ENCODE measurements at regions not wholly inside any gene's neighbourhood (a gene's known extent, or its start where the extent isn't known, plus 50 kb on each side); places are given as distances from the start of the nearest gene placed in this dataset.

GRCh38 chr4:154001193-154001592 lies 212.3 kb upstream of the SFRP2 start:
- no peak for TF ChIP-seq CTCF (IDR thresholded peaks at IDR 0.05; ENCODE audit: low read depth, low read length, missing control alignments)

GRCh38 chr4:153997516-153997915 lies 208.6 kb upstream of the SFRP2 start:
- no peak for DNase-seq (ENCODE audit: extremely low read depth, low read depth)
- TF ChIP-seq CTCF (IDR thresholded peaks at IDR 0.05; ENCODE audit: low read depth, low read length, missing control alignments): no peak
- H3K4me3 ChIP-seq (replicated peaks; ENCODE audit: low read depth, low read length): no peak overlapping the region

More at GRCh38 chr4:154001193-154001592, 212.3 kb upstream of the SFRP2 start:
- no peak for DNase-seq (ENCODE audit: extremely low read depth, low read depth)
- no peak overlapping the region for H3K4me3 ChIP-seq (replicated peaks; ENCODE audit: low read depth, low read length)

- DNase-seq (ENCODE audit: extremely low read depth, low read depth): no peak
- no peak for TF ChIP-seq CTCF (IDR thresholded peaks at IDR 0.05; ENCODE audit: low read depth, low read length, missing control alignments)
- H3K4me3 ChIP-seq (replicated peaks; ENCODE audit: low read depth, low read length): no peak overlapping the region
Measured at GRCh38 chr4:153989505-153989904, 200.6 kb upstream of the SFRP2 start.

- TF ChIP-seq CTCF (IDR thresholded peaks at IDR 0.05; ENCODE audit: low read depth, low read length, missing control alignments): no peak
- no peak overlapping the region for H3K4me3 ChIP-seq (replicated peaks; ENCODE audit: low read depth, low read length)
- no peak for DNase-seq (ENCODE audit: extremely low read depth, low read depth)
Measured at GRCh38 chr4:153988492-153989363, 199.8 kb upstream of the SFRP2 start.

DNA sequence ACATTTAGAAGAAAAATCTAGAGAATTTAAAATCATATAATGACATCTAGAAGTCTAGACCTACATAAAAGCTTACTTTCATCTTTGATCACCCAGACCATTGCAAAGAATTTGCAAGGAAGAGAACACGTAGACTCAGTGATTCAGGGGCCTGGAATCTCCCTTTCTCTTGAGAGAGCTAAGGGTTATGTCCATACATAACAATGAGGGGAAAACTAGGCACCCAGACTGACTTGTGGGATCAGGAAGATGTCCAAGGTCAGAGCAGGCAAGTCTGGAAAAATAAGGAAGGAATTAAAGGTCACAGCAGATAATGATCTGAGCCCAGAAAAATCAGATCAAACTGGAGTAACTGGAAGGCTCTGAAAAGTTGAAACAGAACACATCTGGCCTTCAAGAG lies 198.4 kb upstream of the SFRP2 start:
- no peak overlapping the region for H3K4me3 ChIP-seq (replicated peaks; ENCODE audit: low read depth, low read length)
- TF ChIP-seq CTCF (IDR thresholded peaks at IDR 0.05; ENCODE audit: low read depth, low read length, missing control alignments): no peak
- no peak for DNase-seq (ENCODE audit: extremely low read depth, low read depth)

DNA sequence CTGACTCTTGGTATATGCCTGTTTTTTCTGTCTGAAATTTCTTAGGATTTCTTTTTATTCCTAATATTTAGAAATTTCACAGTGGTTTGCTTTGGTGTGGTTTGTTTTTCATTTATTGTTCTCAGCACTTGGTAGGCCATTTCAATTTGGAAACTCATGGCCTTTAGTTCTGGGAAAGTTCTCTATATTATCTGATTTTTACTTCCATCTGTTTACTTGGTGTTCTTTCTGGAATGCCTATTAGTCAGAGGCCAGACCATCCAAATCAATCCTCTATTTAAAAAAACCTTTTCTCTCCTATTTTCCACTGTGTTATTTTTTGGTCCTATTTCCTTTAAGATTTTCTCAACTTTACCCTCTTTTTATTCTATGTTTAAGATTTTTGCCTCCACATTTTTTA lies 188.1 kb upstream of the SFRP2 start:
- no peak for DNase-seq (ENCODE audit: extremely low read depth, low read depth)
- no peak overlapping the region for H3K4me3 ChIP-seq (replicated peaks; ENCODE audit: low read depth, low read length)
- no peak for TF ChIP-seq CTCF (IDR thresholded peaks at IDR 0.05; ENCODE audit: low read depth, low read length, missing control alignments)

Data from HFF-Myc (cell line).